B cell (primary cell): ENCODE measurements at regions not wholly inside any gene's neighbourhood (a gene's known extent, or its start where the extent isn't known, plus 50 kb on each side); places are given as distances from the start of the nearest gene placed in this dataset.

ENCODE experiments used
- ATAC-seq: fragments of 200-7000 bp; cut with Tn5 transposase; one replicate; pipeline ENCODE4 v1.10.0; 2021; ENCODE audit warnings: low read depth, mild to moderate bottlenecking, moderate number of reproducible peaks, moderate library complexity
- CTCF ChIA-PET: fragments of 350-600 bp; sonication (Branson Sonifier 250); formaldehyde crosslinking; loops from one replicate; lab custom pipeline; 2021; ENCODE audit warnings: antibody characterized with exemption, inconsistent platforms; lab: Charles Lee
- POLR2A ChIA-PET: fragments of 350-600 bp; sonication (Branson Sonifier 250); formaldehyde crosslinking; loops from one replicate; lab custom pipeline; 2021; ENCODE audit warnings: antibody characterized with exemption; lab: Charles Lee
- DNase-seq: peaks from one replicate; pipeline ENCODE4 v3.0.0; 2013
- H2AFZ ChIP-seq: 2 replicates; pipeline ENCODE4 v1.6.1; 2012; ENCODE audit warnings: mild to moderate bottlenecking, low read depth, low read length; ENCODE audit not compliant: insufficient read depth, poor library complexity, severe bottlenecking
- H3K27ac ChIP-seq, 2 donors: 1 replicate in 1 of 2; 2 replicates in 1 of 2; pipeline ENCODE4 v1.5.1; 2012 to 2013; ENCODE audit warnings: low read length in 2 of 2, mild to moderate bottlenecking in 2 of 2, moderate library complexity in 1 of 2
- H3K27me3 ChIP-seq, 4 experiments: fragments of 200-600 bp in 1 of 4; sonication (generic) in 1 of 4; replicated peaks in 1 of 4; 1 replicate in 2 of 4; 2 replicates in 2 of 4; pipeline versions ENCODE4 v1.6.1 to v1.7.0; 2013 to 2016; ENCODE audit warnings: low read length in 3 of 4, mild to moderate bottlenecking in 2 of 4, mixed read lengths in 1 of 4, moderate library complexity in 1 of 4; ENCODE audit not compliant: insufficient read depth in 4 of 4, control insufficient read depth in 3 of 4; ENCODE audit errors: control extremely low read depth in 1 of 4
- H3K36me3 ChIP-seq, 2 experiments: replicated peaks in 1 of 2; 1 replicate in 1 of 2; 2 replicates in 1 of 2; pipeline versions ENCODE4 v1.6.1 to v1.7.1; 2013; ENCODE audit warnings: low read length in 1 of 2; ENCODE audit not compliant: insufficient read depth in 2 of 2, control insufficient read depth in 1 of 2; ENCODE audit errors: control extremely low read depth in 1 of 2, extremely low read depth in 1 of 2
- H3K4me1 ChIP-seq, 2 donors: fragments of 200-600 bp in 1 of 2; sonication (generic) in 1 of 2; 1 replicate in 1 of 2; 2 replicates in 1 of 2; pipeline versions ENCODE4 v1.5.1 to v1.6.1; 2013 to 2017; ENCODE audit warnings: low read length in 2 of 2; ENCODE audit not compliant: control insufficient read depth in 2 of 2, insufficient read depth in 2 of 2
- H3K4me2 ChIP-seq: replicated peaks from 2 replicates; pipeline ENCODE3; 2012; ENCODE audit warnings: mild to moderate bottlenecking, low read depth, low read length; ENCODE audit not compliant: poor library complexity, severe bottlenecking
- H3K4me3 ChIP-seq, 5 experiments: fragments of 200-600 bp in 1 of 5; sonication (generic) in 1 of 5; 1 replicate in 3 of 5; 2 replicates in 2 of 5; pipeline versions ENCODE4 v1.5.1 to v1.7.0; 2011 to 2016; ENCODE audit warnings: low read length in 4 of 5, mild to moderate bottlenecking in 4 of 5, low read depth in 2 of 5, control low read depth in 1 of 5, moderate library complexity in 1 of 5; ENCODE audit not compliant: insufficient read depth in 1 of 5; ENCODE audit errors: control extremely low read depth in 1 of 5, extremely low read depth in 1 of 5
- H3K79me2 ChIP-seq: fragments of 200-600 bp; sonication (generic); one replicate; pipeline ENCODE4 v1.6.0; 2016; ENCODE audit warnings: low read length; ENCODE audit not compliant: control insufficient read depth, insufficient read depth
- H3K9ac ChIP-seq: fragments of 200-600 bp; sonication (generic); 2 replicates; pipeline ENCODE4 v1.6.1; 2017; ENCODE audit warnings: mild to moderate bottlenecking, low read length, moderate library complexity
- H3K9me3 ChIP-seq, 3 donors: one replicate each; pipeline versions ENCODE4 v1.6.1 to v1.7.1; 2013; ENCODE audit warnings: low read length in 2 of 3; ENCODE audit not compliant: control insufficient read depth in 2 of 3, insufficient read depth in 1 of 3; ENCODE audit errors: control extremely low read depth in 1 of 3
- H4K20me1 ChIP-seq: 2 replicates; pipeline ENCODE4 v1.6.0; 2012; ENCODE audit warnings: mild to moderate bottlenecking, low read length; ENCODE audit not compliant: insufficient read depth, control insufficient read depth, poor library complexity, severe bottlenecking
- H3K27ac Mint-ChIP-seq: one replicate; pipeline ENCODE4 v1.8.0; 2021; ENCODE audit warnings: mixed read lengths
- H3K27me3 Mint-ChIP-seq: one replicate; pipeline ENCODE4 v1.8.0; 2021; ENCODE audit warnings: mixed read lengths
- H3K4me1 Mint-ChIP-seq: one replicate; pipeline ENCODE4 v1.8.0; 2021; ENCODE audit warnings: mixed read lengths
- H3K4me3 Mint-ChIP-seq: one replicate; pipeline ENCODE4 v1.8.0; 2021; ENCODE audit warnings: mixed read lengths
- H3K9me3 Mint-ChIP-seq: one replicate; pipeline ENCODE4 v1.8.0; 2022; ENCODE audit warnings: mixed read lengths; ENCODE audit not compliant: insufficient read depth
- EZH2 ChIP-seq: IDR thresholded peaks from 2 replicates; pipeline ENCODE4 v1.6.1; 2012; ENCODE audit warnings: borderline replicate concordance, low read depth, mild to moderate bottlenecking, moderate library complexity, low read length; ENCODE audit not compliant: insufficient read depth, poor library complexity, severe bottlenecking
- WGBS: methylation state at CpG from one replicate; pipeline ENCODE4 v1.1.5; 2013; ENCODE audit warnings: missing lambda C conversion rate; ENCODE audit not compliant: insufficient coverage; 5-methylcytosine and 5-hydroxymethylcytosine counted together
- intact Hi-C: fragments of 100-400 bp; cut with micrococcal nuclease; formaldehyde crosslinking; loops from one replicate; pipeline ENCODE4 v1.10.0; 2022
- TF ChIP-seq, protein P1 (sequence below): fragments of 200-600 bp; IDR thresholded peaks from one replicate; pipeline ENCODE4 v1.8.0; 2022; ENCODE audit warnings: antibody characterized with exemption, mild to moderate bottlenecking

- intact Hi-C loops: no loop called here
- no peaks in the 10 kb centered on the region for H3K27me3 ChIP-seq
- no peak overlapping the region for H3K27ac ChIP-seq
- 92% methylated on average over 2 of the region's 2 CpGs for WGBS
- no peaks in the 10 kb centered on the region for H3K36me3 ChIP-seq
- ATAC-seq (no peak), DNase-seq (no peak)
- H3K27ac Mint-ChIP-seq: no peak overlapping the region
- H3K9ac ChIP-seq: no peak overlapping the region
- no peak overlapping the region for H3K4me3 ChIP-seq
- ChIA-PET CTCF (interaction anchor here (2.6 kb wide), 1 partner anchor 40 kb away, joined by 13 read pairs; no protein-coding TSS in a partner anchor), POLR2A (no interaction called here)
- H3K9me3 Mint-ChIP-seq: no peaks in the 10 kb centered on the region
- H2AFZ ChIP-seq: no peak overlapping the region
- peaks cover 10% of the 10 kb centered on the region for H3K27me3 Mint-ChIP-seq
- H3K79me2 ChIP-seq: no peaks in the 10 kb centered on the region
- no peaks in the 10 kb centered on the region for H4K20me1 ChIP-seq
- H3K4me3 Mint-ChIP-seq: no peak overlapping the region
- no peaks in the 10 kb centered on the region for H3K4me1 ChIP-seq
- no peaks in the 10 kb centered on the region for H3K9me3 ChIP-seq
- TF ChIP-seq, protein P1, sequence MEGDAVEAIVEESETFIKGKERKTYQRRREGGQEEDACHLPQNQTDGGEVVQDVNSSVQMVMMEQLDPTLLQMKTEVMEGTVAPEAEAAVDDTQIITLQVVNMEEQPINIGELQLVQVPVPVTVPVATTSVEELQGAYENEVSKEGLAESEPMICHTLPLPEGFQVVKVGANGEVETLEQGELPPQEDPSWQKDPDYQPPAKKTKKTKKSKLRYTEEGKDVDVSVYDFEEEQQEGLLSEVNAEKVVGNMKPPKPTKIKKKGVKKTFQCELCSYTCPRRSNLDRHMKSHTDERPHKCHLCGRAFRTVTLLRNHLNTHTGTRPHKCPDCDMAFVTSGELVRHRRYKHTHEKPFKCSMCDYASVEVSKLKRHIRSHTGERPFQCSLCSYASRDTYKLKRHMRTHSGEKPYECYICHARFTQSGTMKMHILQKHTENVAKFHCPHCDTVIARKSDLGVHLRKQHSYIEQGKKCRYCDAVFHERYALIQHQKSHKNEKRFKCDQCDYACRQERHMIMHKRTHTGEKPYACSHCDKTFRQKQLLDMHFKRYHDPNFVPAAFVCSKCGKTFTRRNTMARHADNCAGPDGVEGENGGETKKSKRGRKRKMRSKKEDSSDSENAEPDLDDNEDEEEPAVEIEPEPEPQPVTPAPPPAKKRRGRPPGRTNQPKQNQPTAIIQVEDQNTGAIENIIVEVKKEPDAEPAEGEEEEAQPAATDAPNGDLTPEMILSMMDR: no peak
- no peak for TF ChIP-seq EZH2
- H3K4me1 Mint-ChIP-seq: no peaks in the 10 kb centered on the region
- no peak overlapping the region for H3K4me2 ChIP-seq
Observed at GRCh38 chr11:112627588-112628045, 333.6 kb upstream of the NCAM1 start.

DNA sequence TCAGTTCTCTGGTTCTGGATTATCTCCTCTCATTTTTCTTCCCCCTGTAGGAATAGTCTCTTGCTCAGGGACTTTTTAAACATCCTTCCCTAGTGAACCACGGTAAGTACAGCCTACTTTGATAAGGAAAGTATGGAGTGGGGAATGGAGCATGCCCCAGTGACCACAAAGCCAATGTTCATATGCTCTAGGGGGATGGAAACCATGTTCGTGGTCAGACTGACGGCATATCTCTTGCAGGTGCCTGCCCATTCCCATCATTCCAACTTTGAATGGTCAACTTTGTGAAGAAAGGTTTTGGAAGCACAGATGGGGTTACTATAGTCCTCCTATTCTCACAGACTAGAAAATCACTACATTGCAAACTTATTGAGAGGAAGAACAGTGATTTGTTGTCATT, 332.5 kb upstream of the NCAM1 start:
- POLR2A ChIA-PET: no interaction called here
- Histone ChIP-seq H3K9me3 (no peaks in the 10 kb centered on the region), H3K9ac (no peak overlapping the region), H3K4me3 (no peak overlapping the region), H2AFZ (no peak overlapping the region), H3K4me2 (no peak overlapping the region), H3K27me3 (no peaks in the 10 kb centered on the region), H3K36me3 (no peaks in the 10 kb centered on the region), H4K20me1 (no peaks in the 10 kb centered on the region), H3K79me2 (no peaks in the 10 kb centered on the region), H3K4me1 (no peaks in the 10 kb centered on the region), H3K27ac (no peak overlapping the region)
- DNase-seq (no peak), ATAC-seq (no peak)
- H3K4me3 Mint-ChIP-seq: no peak overlapping the region
- TF ChIP-seq EZH2: no peak
- TF ChIP-seq, protein P1: no peak
- peaks cover 15% of the 10 kb centered on the region for H3K27me3 Mint-ChIP-seq
- CTCF ChIA-PET: interaction anchor here (2.6 kb wide), 1 partner anchor 41 kb away, joined by 13 read pairs; no protein-coding TSS in a partner anchor
- no peaks in the 10 kb centered on the region for H3K9me3 Mint-ChIP-seq
- intact Hi-C loops: no loop called here
- 56% methylated on average over 2 of the region's 3 CpGs for WGBS
- no peak overlapping the region for H3K27ac Mint-ChIP-seq
- H3K4me1 Mint-ChIP-seq: no peaks in the 10 kb centered on the region
